HCT116 (cell line): ENCODE measurements at regions not wholly inside any gene's neighbourhood (a gene's known extent, or its start where the extent isn't known, plus 50 kb on each side); places are given as distances from the start of the nearest gene placed in this dataset.

Experiments used
- ATAC-seq: fragments of 200-7000 bp; cut with Tn5 transposase; 2 replicates; pipeline ENCODE4 v1.9.1; 2020; ENCODE audit warnings: mild to moderate bottlenecking, moderate library complexity
- BruUV-seq: library from RNA; stranded (reverse); fragments of 400-500 nt; replicated peaks from 2 replicates; lab custom pipeline; 2021; lab: Mats Ljungman, UMichigan
- CTCF ChIA-PET: fragments of 300-600 bp; sonication (Branson Sonifier 250); formaldehyde crosslinking; loops from one replicate; lab custom pipeline; 2021; ENCODE audit warnings: antibody characterized with exemption; lab: Charles Lee
- POLR2A ChIA-PET: fragments of 300-600, 350-600 bp; sonication (Branson Sonifier 250); formaldehyde crosslinking; loops from one replicate; lab custom pipeline; 2021; ENCODE audit warnings: antibody characterized with exemption; lab: Charles Lee
- RAD21 ChIA-PET, 2 experiments: fragments of 300-600 bp; sonication (Branson Sonifier 250); formaldehyde crosslinking; loops; one replicate each; lab custom pipeline; 2023; ENCODE audit warnings: low total read pairs in 2 of 2; ENCODE audit not compliant: uncharacterized antibody in 2 of 2, unreplicated experiment in 2 of 2, low non-redundant PET in 1 of 2; lab: Charles Lee
- DNase-seq: peaks from one replicate; pipeline ENCODE4 v3.0.0-alpha.2; 2010; ENCODE audit warnings: low read depth, low spot score
- H2AFZ ChIP-seq: fragments of 200-600 bp; shearing (Covaris generic), sonication (generic); 2 replicates; pipeline ENCODE4 v1.6.1; 2017; ENCODE audit warnings: low read depth, mixed run types, mixed read lengths, antibody characterized with exemption, low read length; ENCODE audit not compliant: poor library complexity, severe bottlenecking
- H3K27ac ChIP-seq: 2 replicates; pipeline ENCODE4 v1.5.1; 2012; ENCODE audit warnings: low read depth, low read length
- H3K27me3 ChIP-seq: fragments of 200-600 bp; sonication (generic); 2 replicates; pipeline ENCODE4 v1.6.1; 2016; ENCODE audit warnings: mixed run types, low read length, mixed read lengths; ENCODE audit not compliant: insufficient read depth
- H3K36me3 ChIP-seq, 2 experiments: fragments of 200-500 bp in 1 of 2; fragments of 200-600 bp in 1 of 2; sonication (Bioruptor generic) in 1 of 2; sonication (generic) in 1 of 2; 2 replicates each; pipeline versions ENCODE4 v1.5.1 to v1.6.1; 2014 to 2016; ENCODE audit warnings: low read length in 2 of 2, inconsistent platforms in 1 of 2, mixed read lengths in 1 of 2, mixed run types in 1 of 2; ENCODE audit not compliant: insufficient read depth in 2 of 2, control insufficient read depth in 1 of 2
- H3K4me1 ChIP-seq, 2 experiments: fragments of 200-600 bp in 1 of 2; sonication (generic) in 1 of 2; 2 replicates each; pipeline versions ENCODE4 v1.5.1 to v1.6.1; 2012 to 2017; ENCODE audit warnings: low read length in 2 of 2, inconsistent platforms in 1 of 2, mild to moderate bottlenecking in 1 of 2, mixed read lengths in 1 of 2, mixed run types in 1 of 2, moderate library complexity in 1 of 2; ENCODE audit not compliant: insufficient read depth in 2 of 2, control insufficient read depth in 1 of 2
- H3K4me2 ChIP-seq: fragments of 200-600 bp; sonication (generic); 2 replicates; pipeline ENCODE4 v1.6.1; 2017; ENCODE audit warnings: mixed run types, low read length, mixed read lengths
- H3K4me3 ChIP-seq, 2 experiments: fragments of 200-600 bp in 1 of 2; sonication (generic) in 1 of 2; replicated peaks in 1 of 2; 2 replicates each; pipeline ENCODE4 v1.5.1; 2011 to 2016; ENCODE audit warnings: low read length in 2 of 2, control low read depth in 1 of 2, low read depth in 1 of 2, mild to moderate bottlenecking in 1 of 2, mixed read lengths in 1 of 2, mixed run types in 1 of 2
- H3K79me2 ChIP-seq: fragments of 200-600 bp; sonication (generic); 2 replicates; pipeline ENCODE4 v1.6.1; 2017; ENCODE audit warnings: mild to moderate bottlenecking, mixed run types, low read length, moderate library complexity, mixed read lengths; ENCODE audit not compliant: insufficient read depth
- H3K9ac ChIP-seq: fragments of 200-600 bp; sonication (generic); 2 replicates; pipeline ENCODE4 v1.6.1; 2016; ENCODE audit warnings: low read length, mixed read lengths
- H3K9me2 ChIP-seq: fragments of 200-600 bp; sonication (generic), shearing (Covaris generic); 2 replicates; pipeline ENCODE4 v1.6.1; 2017; ENCODE audit warnings: mixed run types, mild to moderate bottlenecking, moderate library complexity; ENCODE audit not compliant: insufficient read depth
- H3K9me3 ChIP-seq, 2 experiments: fragments of 200-500 bp in 1 of 2; fragments of 200-600 bp in 1 of 2; sonication (Bioruptor generic) in 1 of 2; sonication (generic) in 1 of 2; 2 replicates each; pipeline ENCODE4 v1.6.1; 2014 to 2017; ENCODE audit warnings: low read length in 2 of 2, mixed read lengths in 2 of 2, inconsistent platforms in 1 of 2, low read depth in 1 of 2, mild to moderate bottlenecking in 1 of 2, mixed run types in 1 of 2, moderate library complexity in 1 of 2; ENCODE audit not compliant: control insufficient read depth in 1 of 2, insufficient read depth in 1 of 2
- H4K20me1 ChIP-seq: fragments of 200-600 bp; sonication (generic), shearing (Covaris generic); 2 replicates; pipeline ENCODE4 v1.6.1; 2017; ENCODE audit warnings: mixed run types, mild to moderate bottlenecking, moderate library complexity; ENCODE audit not compliant: insufficient read depth
- EGR1 ChIP-seq: IDR thresholded peaks from 2 replicates; pipeline ENCODE4 v1.6.1; 2012; ENCODE audit warnings: low read depth
- EZH2 ChIP-seq: fragments of 200-600 bp; sonication (generic); IDR thresholded peaks from 2 replicates; pipeline ENCODE4 v1.6.1; 2017; ENCODE audit warnings: antibody characterized with exemption, mixed run types
- POLR2AphosphoS5 ChIP-seq: IDR thresholded peaks from 2 replicates; pipeline ENCODE4 v1.6.1; 2011; ENCODE audit warnings: mild to moderate bottlenecking, low read depth, low read length, moderate library complexity
- RAD21 ChIP-seq: IDR thresholded peaks from 2 replicates; pipeline ENCODE4 v1.6.1; 2012; ENCODE audit warnings: low read depth, mild to moderate bottlenecking
- REST ChIP-seq: IDR thresholded peaks from 2 replicates; pipeline ENCODE4 v1.6.1; 2012; ENCODE audit warnings: low read depth
- SP1 ChIP-seq: IDR thresholded peaks from 2 replicates; pipeline ENCODE4 v1.6.1; 2012; ENCODE audit warnings: low read depth
- SRF ChIP-seq: IDR thresholded peaks from 2 replicates; pipeline ENCODE4 v1.6.1; 2012; ENCODE audit warnings: low read depth
- TCF7L2 ChIP-seq: IDR thresholded peaks from 2 replicates; pipeline ENCODE4 v1.7.0; 2011; ENCODE audit warnings: borderline replicate concordance, inconsistent platforms; ENCODE audit not compliant: insufficient read depth, insufficient read length; ENCODE audit errors: extremely low read depth
- ZBTB33 ChIP-seq: IDR thresholded peaks from 2 replicates; pipeline ENCODE4 v1.6.1; 2011; ENCODE audit warnings: mild to moderate bottlenecking, low read length, moderate library complexity; ENCODE audit not compliant: insufficient replicate concordance; ENCODE audit errors: extremely low read depth
- ZFX ChIP-seq: fragments of 450-650 bp; IDR thresholded peaks from 2 replicates; pipeline ENCODE4 v1.6.1; 2017
- intact Hi-C: fragments of 100-400 bp; cut with micrococcal nuclease; formaldehyde crosslinking; loops from 2 replicates; pipeline ENCODE4 v1.10.0; 2022

DNA sequence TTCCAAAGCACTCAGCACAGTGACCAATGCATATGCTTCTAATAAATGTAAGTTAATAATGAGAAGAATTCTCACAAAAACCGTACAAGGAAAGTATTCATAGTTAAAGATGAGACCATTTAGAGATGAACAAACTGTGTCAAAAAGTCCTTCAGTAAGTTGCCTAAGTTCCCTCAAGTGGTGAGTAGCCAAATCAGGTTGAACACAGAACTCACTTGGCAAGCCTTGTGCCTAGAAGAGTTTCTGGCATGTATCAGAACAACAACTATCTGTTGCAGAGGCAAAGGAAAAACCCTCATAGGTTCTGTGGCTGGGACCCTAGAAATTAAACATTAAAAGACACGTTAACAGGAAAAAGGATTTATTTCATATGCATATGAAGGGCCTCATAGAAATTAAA is 129.6 kb upstream of the DOK5 start:
- no peak for DNase-seq
- ChIA-PET CTCF (no interaction called here), RAD21 (no interaction called here), POLR2A (no interaction called here)
- no peaks in the 10 kb centered on the region for H3K27me3 ChIP-seq
- H3K9me2 ChIP-seq: no peaks in the 10 kb centered on the region
- no peaks in the 10 kb centered on the region for H3K9me3 ChIP-seq
- no peaks in the 10 kb centered on the region for H3K79me2 ChIP-seq
- ATAC-seq: 0 out of 2 replicates have a peak, but pooled peaks have one; percentile 9
- H4K20me1 ChIP-seq: no peaks in the 10 kb centered on the region
- no peaks in the 10 kb centered on the region for H3K36me3 ChIP-seq
- H3K27ac ChIP-seq: no peak overlapping the region
- TF ChIP-seq SP1 (no peak), REST (no peak), ZBTB33 (no peak), SRF (no peak), EZH2 (no peak), POLR2AphosphoS5 (no peak), RAD21 (no peak), ZFX (no peak), TCF7L2 (no peak), EGR1 (no peak)
- H3K4me1 ChIP-seq: peaks cover 19 to 20% of the 10 kb centered on the region in 2 experiments; a peak in 3 of 4 replicates
- H3K4me2 ChIP-seq: peak overlapping the region; percentile 21; the same call in 1 of the 2 replicates
- no peak overlapping the region for H2AFZ ChIP-seq
- H3K4me3 ChIP-seq: no peak overlapping the region
- no TSS peak for BruUV-seq
- intact Hi-C loops: no loop called here
- H3K9ac ChIP-seq: no peak overlapping the region
